ENCODE measurements at regions not wholly inside any gene's neighbourhood (a gene's known extent, or its start where the extent isn't known, plus 50 kb on each side); places are given as distances from the start of the nearest gene placed in this dataset.

- TF ChIP-seq CREB1 (IDR thresholded peaks at IDR 0.05) (no peak), CTCF (IDR thresholded peaks at IDR 0.05; ENCODE audit: control extremely low read depth in 1 of 3, insufficient read depth in 1 of 3, low read depth in 1 of 3, low read length in 3 of 3) (no peak), SP2 (IDR thresholded peaks at IDR 0.05; ENCODE audit: low read length) (no peak), POLR2A (IDR thresholded peaks at IDR 0.05; ENCODE audit: control extremely low read depth in 1 of 2, low read depth in 2 of 2, low read length in 2 of 2) (no peak), SP1 (IDR thresholded peaks at IDR 0.05; ENCODE audit: low read depth, low read length) (no peak), TBP (IDR thresholded peaks at IDR 0.05; ENCODE audit: low read depth, low read length) (no peak), HDAC2 (IDR thresholded peaks at IDR 0.05; ENCODE audit: borderline replicate concordance in 1 of 2, low read depth in 2 of 2, low read length in 2 of 2) (no peak), POLR2AphosphoS5 (IDR thresholded peaks at IDR 0.05; ENCODE audit: low read depth, low read length) (no peak), ATF2 (IDR thresholded peaks at IDR 0.05; ENCODE audit: low read length) (no peak), CEBPB (IDR thresholded peaks at IDR 0.05; ENCODE audit: low read depth, low read length) (no peak), TAF7 (optimal IDR thresholded peaks at IDR 0.05; ENCODE audit: borderline replicate concordance, low read depth, low read length) (no peak), YY1 (IDR thresholded peaks at IDR 0.05; ENCODE audit: low read depth, low read length) (no peak), ASH2L (IDR thresholded peaks at IDR 0.05; ENCODE audit: low read length) (no peak)
Observed at GRCh38 chr6:98395610-98396166, 438.7 kb upstream of the POU3F2 start.
